PC-9 (cell line): ENCODE measurements at regions not wholly inside any gene's neighbourhood (a gene's known extent, or its start where the extent isn't known, plus 50 kb on each side); places are given as distances from the start of the nearest gene placed in this dataset.

Experiments
- BruUV-seq: library from RNA; stranded (reverse); fragments of 400-500 nt; replicated peaks from 2 replicates; lab custom pipeline; 2021; lab: Mats Ljungman, UMichigan
- CTCF ChIA-PET: fragments of 300-600 bp; sonication (Branson Sonifier 250); formaldehyde crosslinking; loops from one replicate; lab custom pipeline; 2022; ENCODE audit warnings: antibody characterized with exemption; lab: Charles Lee
- POLR2A ChIA-PET: fragments of 300-600 bp; sonication (Branson Sonifier 250); formaldehyde crosslinking; loops from one replicate; lab custom pipeline; 2022; ENCODE audit warnings: antibody characterized with exemption; ENCODE audit not compliant: unreplicated experiment; lab: Charles Lee
- DNase-seq, 2 experiments: peaks; one replicate each; pipeline versions ENCODE4 v3.0.0 to v3.0.0-alpha.2; 2015 to 2022; ENCODE audit warnings: mixed read lengths in 1 of 2
- H2AFZ ChIP-seq: fragments of 200-600 bp; sonication (generic); 2 replicates; pipeline ENCODE4 v1.8.1; 2017; ENCODE audit warnings: antibody characterized with exemption
- H3F3A ChIP-seq: fragments of 200-600 bp; sonication (generic); 2 replicates; pipeline ENCODE4 v1.8.1; 2017; ENCODE audit warnings: antibody characterized with exemption, mild to moderate bottlenecking, low read depth; ENCODE audit not compliant: insufficient read depth
- H3K27ac ChIP-seq: fragments of 200-600 bp; sonication (generic); 2 replicates; pipeline ENCODE4 v1.6.1; 2016; ENCODE audit warnings: mixed run types
- H3K27me3 ChIP-seq: fragments of 200-600 bp; sonication (generic); 2 replicates; pipeline ENCODE4 v1.6.1; 2016; ENCODE audit warnings: low read depth, mixed run types; ENCODE audit not compliant: insufficient read depth
- H3K36me3 ChIP-seq: fragments of 200-600 bp; sonication (generic); 2 replicates; pipeline ENCODE4 v1.6.1; 2016; ENCODE audit warnings: low read depth, mixed run types
- H3K4me1 ChIP-seq: fragments of 200-600 bp; sonication (generic); replicated peaks from 2 replicates; pipeline ENCODE4 v1.6.1; 2016; ENCODE audit warnings: mixed run types; ENCODE audit not compliant: insufficient read depth
- H3K4me2 ChIP-seq: fragments of 200-600 bp; sonication (generic); 2 replicates; pipeline ENCODE4 v1.6.1; 2017; ENCODE audit warnings: mixed run types
- H3K4me3 ChIP-seq: fragments of 200-600 bp; sonication (generic); 2 replicates; pipeline ENCODE4 v1.6.1; 2016; ENCODE audit warnings: mixed run types
- H3K79me2 ChIP-seq: fragments of 200-600 bp; sonication (generic); 2 replicates; pipeline ENCODE4 v1.6.1; 2017; ENCODE audit warnings: low read depth, mixed run types
- H3K9me2 ChIP-seq: fragments of 200-600 bp; sonication (generic); 2 replicates; pipeline ENCODE4 v1.8.1; 2017; ENCODE audit warnings: mild to moderate bottlenecking; ENCODE audit not compliant: insufficient read depth
- H3K9me3 ChIP-seq: fragments of 200-600 bp; sonication (generic); 2 replicates; pipeline ENCODE4 v1.8.1; 2016; ENCODE audit warnings: low read depth; ENCODE audit not compliant: insufficient read depth
- H4K20me1 ChIP-seq: fragments of 200-600 bp; sonication (generic); 2 replicates; pipeline ENCODE4 v1.8.1; 2017; ENCODE audit not compliant: insufficient read depth
- EZH2 ChIP-seq: fragments of 200-600 bp; sonication (generic); IDR thresholded peaks from 2 replicates; pipeline ENCODE4 v1.8.0; 2017; ENCODE audit warnings: antibody characterized with exemption, low read depth
- intact Hi-C: fragments of 100-400 bp; cut with micrococcal nuclease; formaldehyde crosslinking; loops from one replicate; pipeline ENCODE4 v1.10.0; 2022; ENCODE audit not compliant: unreplicated experiment
- TF ChIP-seq, protein P1 (sequence below): fragments of 200-600 bp; sonication (generic); conservative IDR thresholded peaks from 2 replicates; pipeline ENCODE4 v1.6.1; 2017; ENCODE audit warnings: mixed run types, antibody characterized with exemption, mild to moderate bottlenecking, moderate library complexity

DNA sequence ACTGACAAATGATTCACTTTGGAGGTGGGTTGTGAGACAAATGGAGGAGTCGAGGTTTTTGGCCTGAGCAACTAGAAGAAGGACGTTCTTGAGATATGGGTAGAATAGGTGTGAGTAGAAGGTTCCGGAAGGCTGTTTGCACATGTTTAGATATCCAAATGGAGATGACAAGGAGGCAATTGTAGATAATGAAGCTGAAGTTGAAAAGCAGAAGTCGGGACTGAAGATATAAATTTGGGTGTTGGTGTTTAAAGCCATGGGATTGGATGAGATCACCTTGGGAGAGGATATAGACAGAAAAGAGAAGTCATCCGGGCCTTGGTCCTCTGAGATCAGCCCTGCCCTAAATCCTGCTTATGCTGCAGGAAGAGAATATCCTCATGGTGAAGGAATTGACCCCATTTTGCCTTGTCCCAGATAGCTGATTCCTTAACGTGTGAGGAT, 75.5 kb upstream of the CD44 start:
- H3K79me2 ChIP-seq: no peaks in the 10 kb centered on the region
- H3K27ac ChIP-seq: no peak overlapping the region
- BruUV-seq: no TSS peak
- no peaks in the 10 kb centered on the region for H3F3A ChIP-seq
- CTCF ChIA-PET: no interaction called here
- H3K4me2 ChIP-seq: no peak overlapping the region
- no peaks in the 10 kb centered on the region for H3K36me3 ChIP-seq
- POLR2A ChIA-PET: no interaction called here
- H3K4me3 ChIP-seq: no peak overlapping the region
- no peak for DNase-seq
- H2AFZ ChIP-seq: no peak overlapping the region
- intact Hi-C loops: no loop called here
- H3K4me1 ChIP-seq: no peaks in the 10 kb centered on the region
- H3K9me2 ChIP-seq: no peaks in the 10 kb centered on the region
- no peak for TF ChIP-seq EZH2
- TF ChIP-seq, protein P1, sequence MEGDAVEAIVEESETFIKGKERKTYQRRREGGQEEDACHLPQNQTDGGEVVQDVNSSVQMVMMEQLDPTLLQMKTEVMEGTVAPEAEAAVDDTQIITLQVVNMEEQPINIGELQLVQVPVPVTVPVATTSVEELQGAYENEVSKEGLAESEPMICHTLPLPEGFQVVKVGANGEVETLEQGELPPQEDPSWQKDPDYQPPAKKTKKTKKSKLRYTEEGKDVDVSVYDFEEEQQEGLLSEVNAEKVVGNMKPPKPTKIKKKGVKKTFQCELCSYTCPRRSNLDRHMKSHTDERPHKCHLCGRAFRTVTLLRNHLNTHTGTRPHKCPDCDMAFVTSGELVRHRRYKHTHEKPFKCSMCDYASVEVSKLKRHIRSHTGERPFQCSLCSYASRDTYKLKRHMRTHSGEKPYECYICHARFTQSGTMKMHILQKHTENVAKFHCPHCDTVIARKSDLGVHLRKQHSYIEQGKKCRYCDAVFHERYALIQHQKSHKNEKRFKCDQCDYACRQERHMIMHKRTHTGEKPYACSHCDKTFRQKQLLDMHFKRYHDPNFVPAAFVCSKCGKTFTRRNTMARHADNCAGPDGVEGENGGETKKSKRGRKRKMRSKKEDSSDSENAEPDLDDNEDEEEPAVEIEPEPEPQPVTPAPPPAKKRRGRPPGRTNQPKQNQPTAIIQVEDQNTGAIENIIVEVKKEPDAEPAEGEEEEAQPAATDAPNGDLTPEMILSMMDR: no peak
- H3K9me3 ChIP-seq: peaks cover 3% of the 10 kb centered on the region; the same call in 1 of the 2 replicates
- H4K20me1 ChIP-seq: no peaks in the 10 kb centered on the region
- no peaks in the 10 kb centered on the region for H3K27me3 ChIP-seq

DNA sequence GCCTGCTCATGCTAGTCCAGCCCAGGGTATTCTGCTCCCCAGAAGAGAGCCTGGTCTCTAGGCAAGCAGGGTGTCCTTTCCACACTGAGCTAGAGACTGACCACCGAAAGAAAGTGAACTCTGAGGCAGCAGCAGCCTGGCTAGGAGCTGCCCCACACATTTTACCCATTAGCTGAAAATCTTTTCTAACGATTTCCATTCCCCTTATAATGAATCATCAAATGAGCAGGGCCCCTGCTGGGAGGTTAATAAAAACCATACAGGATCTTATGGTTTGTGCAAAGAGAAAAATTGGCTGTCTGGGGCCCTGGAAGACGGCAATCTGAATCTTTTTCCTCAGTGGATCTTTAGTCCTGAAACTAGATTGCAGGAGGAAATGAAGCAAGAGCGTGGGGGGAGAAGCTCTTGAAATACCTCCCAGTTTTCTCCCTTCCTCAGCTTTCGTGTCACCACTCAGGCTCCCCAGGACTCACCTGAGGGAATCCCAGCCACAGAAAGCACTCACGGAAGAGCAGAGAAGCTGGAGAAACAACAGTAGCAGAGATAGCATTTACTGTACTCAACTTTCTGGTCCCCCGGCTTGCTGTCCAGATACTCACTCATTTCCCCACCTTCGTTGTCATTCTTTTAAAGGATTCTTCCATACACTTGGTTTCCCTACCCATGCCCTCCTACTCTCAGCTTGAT, 74.7 kb upstream of the CD44 start:
- POLR2A ChIA-PET: no interaction called here
- Histone ChIP-seq H3K4me1 (no peaks in the 10 kb centered on the region), H3K4me3 (no peak overlapping the region), H3K9me3 (0 out of 2 replicates have a peak, but pooled peaks cover 4% of the 10 kb centered on the region), H3F3A (no peaks in the 10 kb centered on the region), H3K36me3 (no peaks in the 10 kb centered on the region), H2AFZ (no peak overlapping the region; the same call in 1 of the 2 replicates), H3K9me2 (no peaks in the 10 kb centered on the region), H3K79me2 (no peaks in the 10 kb centered on the region), H3K27me3 (no peaks in the 10 kb centered on the region), H4K20me1 (no peaks in the 10 kb centered on the region), H3K27ac (no peak overlapping the region), H3K4me2 (no peak overlapping the region)
- intact Hi-C loops: no loop called here
- CTCF ChIA-PET: no interaction called here
- no peak for TF ChIP-seq EZH2
- TF ChIP-seq, protein P1: no peak
- DNase-seq: no peak
- no TSS peak for BruUV-seq

DNA sequence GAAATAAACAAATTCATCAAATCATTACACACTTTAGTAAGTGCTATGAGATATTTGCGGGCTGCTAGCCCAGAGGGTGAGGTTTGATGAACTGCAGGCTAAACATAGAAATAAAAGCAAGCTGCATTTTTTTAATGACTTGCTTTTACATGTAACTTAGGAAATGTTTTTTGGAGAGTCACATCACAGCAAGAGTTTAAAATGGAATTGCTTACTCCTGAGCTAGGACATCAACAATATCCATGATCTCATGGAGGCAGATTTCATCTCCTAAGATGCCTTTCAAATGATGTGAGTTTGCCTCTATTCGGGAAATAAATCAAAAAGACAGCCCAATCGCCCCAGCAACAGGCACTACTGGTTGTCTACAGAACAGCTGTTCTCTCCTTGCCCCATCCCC, 73.4 kb upstream of the CD44 start:
- no peak overlapping the region for H3K27ac ChIP-seq
- no peaks in the 10 kb centered on the region for H3K36me3 ChIP-seq
- H3K27me3 ChIP-seq: no peaks in the 10 kb centered on the region
- TF ChIP-seq, protein P1: no peak
- no peak for TF ChIP-seq EZH2
- no peak overlapping the region for H3K4me2 ChIP-seq
- CTCF ChIA-PET: interaction anchor here (0.6 to 0.8 kb wide), 2 partner anchors 151 to 1268 kb away, joined by 3 to 6 read pairs; no protein-coding TSS in a partner anchor
- POLR2A ChIA-PET: no interaction called here
- intact Hi-C loops: no loop called here
- no peaks in the 10 kb centered on the region for H3K9me2 ChIP-seq
- H3K4me1 ChIP-seq: no peaks in the 10 kb centered on the region
- H3F3A ChIP-seq: no peaks in the 10 kb centered on the region
- peaks cover 14% of the 10 kb centered on the region; the same call in 1 of the 2 replicates for H3K9me3 ChIP-seq
- H3K4me3 ChIP-seq: no peak overlapping the region
- no peaks in the 10 kb centered on the region for H3K79me2 ChIP-seq
- H2AFZ ChIP-seq: no peak overlapping the region
- no TSS peak for BruUV-seq
- no peak for DNase-seq
- H4K20me1 ChIP-seq: no peaks in the 10 kb centered on the region
